Tibial nerve (tissue), 4 donors: ENCODE measurements at regions not wholly inside any gene's neighbourhood (a gene's known extent, or its start where the extent isn't known, plus 50 kb on each side); places are given as distances from the start of the nearest gene placed in this dataset.
"Not testable (repeated sequence)": the region's sequence is repeated elsewhere in the genome, so short reads cannot be mapped to it uniquely, and the experiment has no call there.

ENCODE experiments used
- DNase-seq, 2 donors: peaks; one replicate each; pipeline ENCODE4 v3.0.0-alpha.2; 2019; ENCODE audit warnings: low spot score in 2 of 2
- H3K27ac ChIP-seq, 4 donors: fragments of 200-600 bp; sonication (generic) in 3 of 4; one replicate each; pipeline ENCODE4 v1.5.1; 2017 to 2019; ENCODE audit warnings: mild to moderate bottlenecking in 1 of 4
- H3K27me3 ChIP-seq, 2 donors: fragments of 200-600 bp; sonication (generic) in 1 of 2; one replicate each; pipeline versions ENCODE4 v1.5.1 to v1.6.0; 2017 to 2019
- H3K36me3 ChIP-seq, 3 donors: fragments of 200-600 bp; sonication (generic); one replicate each; pipeline ENCODE4 v1.5.1; 2018 to 2019
- H3K4me1 ChIP-seq, 4 donors: fragments of 200-600 bp; sonication (generic) in 3 of 4; one replicate each; pipeline ENCODE4 v1.5.1; 2017 to 2019
- H3K4me3 ChIP-seq, 4 donors: fragments of 200-600 bp; sonication (generic) in 3 of 4; one replicate each; pipeline ENCODE4 v1.5.1; 2017 to 2019; ENCODE audit warnings: mild to moderate bottlenecking in 1 of 4, moderate library complexity in 1 of 4
- H3K9me3 ChIP-seq, 4 donors: fragments of 200-600 bp; sonication (generic) in 3 of 4; one replicate each; pipeline ENCODE4 v1.5.1; 2017 to 2019
- CTCF ChIP-seq, 5 experiments: fragments of 200-600 bp in 3 of 5; fragments of 450-650 bp in 2 of 5; sonication (generic) in 3 of 5; IDR thresholded peaks; one replicate each; pipeline ENCODE4 v1.5.1; 2016 to 2019; ENCODE audit warnings: antibody characterized with exemption in 5 of 5, mild to moderate bottlenecking in 3 of 5, moderate library complexity in 2 of 5
- EP300 ChIP-seq, 2 donors: sonication (generic); formaldehyde crosslinking; IDR thresholded peaks; one replicate each; pipeline ENCODE4 v1.6.1; 2017; ENCODE audit warnings: antibody characterized with exemption in 2 of 2, mild to moderate bottlenecking in 1 of 2
- POLR2A ChIP-seq, 2 donors: fragments of 450-650 bp; IDR thresholded peaks; one replicate each; pipeline ENCODE4 v1.6.1; 2017; ENCODE audit warnings: antibody characterized with exemption in 2 of 2, mild to moderate bottlenecking in 2 of 2, moderate library complexity in 2 of 2
- WGBS, 2 donors: methylation state at CpG; one replicate each; pipeline ENCODE4 v1.1.5; 2018; 5-methylcytosine and 5-hydroxymethylcytosine counted together

GRCh38 chr1:94350350-94350924 lies 67.8 kb upstream of the ABCD3 start:
- Histone ChIP-seq H3K27me3 (peaks cover 0 to 3% of the 10 kb centered on the region in 2 donors), H3K4me1 (no peaks in the 10 kb centered on the region), H3K36me3 (no peaks in the 10 kb centered on the region), H3K27ac (no peak overlapping the region), H3K4me3 (no peak overlapping the region), H3K9me3 (no peaks in the 10 kb centered on the region)
- no peak for DNase-seq
- no peak for TF ChIP-seq POLR2A (IDR thresholded peaks at IDR 0.05)
- no peak for TF ChIP-seq CTCF (IDR thresholded peaks at IDR 0.05)
- no peak for TF ChIP-seq EP300 (IDR thresholded peaks at IDR 0.05)
- 44 to 65% methylated on average over 1 of the region's 1 CpG for WGBS, 2 donors

- 67 to 95% methylated on average over 2 of the region's 2 CpGs for WGBS, 2 donors
- H3K27ac ChIP-seq: no peak overlapping the region
- DNase-seq: no peak
- H3K27me3 ChIP-seq: peaks cover 0 to 3% of the 10 kb centered on the region in 2 donors
- H3K4me3 ChIP-seq: no peak overlapping the region
- no peaks in the 10 kb centered on the region for H3K9me3 ChIP-seq
- TF ChIP-seq POLR2A (IDR thresholded peaks at IDR 0.05) (no peak), EP300 (IDR thresholded peaks at IDR 0.05) (no peak), CTCF (IDR thresholded peaks at IDR 0.05) (no peak)
- no peaks in the 10 kb centered on the region for H3K36me3 ChIP-seq
- no peaks in the 10 kb centered on the region for H3K4me1 ChIP-seq
Observed at GRCh38 chr1:94349853-94350252, 68.3 kb upstream of the ABCD3 start.

- H3K4me1 ChIP-seq, DNase-seq, H3K36me3 ChIP-seq, H3K27ac ChIP-seq, H3K9me3 ChIP-seq, H3K4me3 ChIP-seq, H3K27me3 ChIP-seq: not testable (repeated sequence)
- WGBS, 2 donors: 77 to 87% methylated on average over 2 of the region's 2 CpGs
Observed at GRCh38 chr1:94348386-94348785, 69.8 kb upstream of the ABCD3 start.

GRCh38 chr1:94345148-94345721 lies 73.0 kb upstream of the ABCD3 start:
- Histone ChIP-seq H3K4me1 (no peaks in the 10 kb centered on the region), H3K36me3 (no peaks in the 10 kb centered on the region), H3K9me3 (no peaks in the 10 kb centered on the region), H3K4me3 (no peak overlapping the region), H3K27ac (no peak overlapping the region), H3K27me3 (no peaks in the 10 kb centered on the region)
- DNase-seq: no peak
- WGBS, 2 donors: 75 to 79% methylated on average over 4 of the region's 4 CpGs
- no peak for TF ChIP-seq CTCF (IDR thresholded peaks at IDR 0.05)
- TF ChIP-seq POLR2A (IDR thresholded peaks at IDR 0.05): no peak
- no peak for TF ChIP-seq EP300 (IDR thresholded peaks at IDR 0.05)

- no peaks in the 10 kb centered on the region for H3K9me3 ChIP-seq
- H3K27me3 ChIP-seq: no peaks in the 10 kb centered on the region
- no peaks in the 10 kb centered on the region for H3K36me3 ChIP-seq
- no peaks in the 10 kb centered on the region for H3K4me1 ChIP-seq
- H3K4me3 ChIP-seq: no peak overlapping the region
- DNase-seq: no peak
- 73 to 75% methylated on average over 3 of the region's 3 CpGs for WGBS, 2 donors
- TF ChIP-seq POLR2A (IDR thresholded peaks at IDR 0.05): no peak
- no peak overlapping the region for H3K27ac ChIP-seq
Observed at GRCh38 chr1:94342416-94342815, 75.8 kb upstream of the ABCD3 start.

- Histone ChIP-seq H3K36me3 (no peaks in the 10 kb centered on the region), H3K4me1 (peaks cover 0 to 12% (median 4%) of the 10 kb centered on the region in 4 donors), H3K4me3 (no peak overlapping the region), H3K27me3 (no peaks in the 10 kb centered on the region), H3K27ac (no peak overlapping the region), H3K9me3 (no peaks in the 10 kb centered on the region)
- WGBS, 2 donors: 71 to 77% methylated on average over 8 of the region's 8 CpGs
- DNase-seq: no peak
- TF ChIP-seq EP300 (IDR thresholded peaks at IDR 0.05): no peak
- no peak for TF ChIP-seq POLR2A (IDR thresholded peaks at IDR 0.05)
- TF ChIP-seq CTCF (IDR thresholded peaks at IDR 0.05): no peak
Observed at GRCh38 chr1:94339206-94339927, 78.8 kb upstream of the ABCD3 start.
